NCI-H1105 (cell line): ENCODE measurements at regions not wholly inside any gene's neighbourhood (a gene's known extent, or its start where the extent isn't known, plus 50 kb on each side); places are given as distances from the start of the nearest gene placed in this dataset.

Experiments used
- DNase-seq: peaks from one replicate; lab custom pipeline; 2025; lab: John Stamatoyannopoulos, UW

DNA sequence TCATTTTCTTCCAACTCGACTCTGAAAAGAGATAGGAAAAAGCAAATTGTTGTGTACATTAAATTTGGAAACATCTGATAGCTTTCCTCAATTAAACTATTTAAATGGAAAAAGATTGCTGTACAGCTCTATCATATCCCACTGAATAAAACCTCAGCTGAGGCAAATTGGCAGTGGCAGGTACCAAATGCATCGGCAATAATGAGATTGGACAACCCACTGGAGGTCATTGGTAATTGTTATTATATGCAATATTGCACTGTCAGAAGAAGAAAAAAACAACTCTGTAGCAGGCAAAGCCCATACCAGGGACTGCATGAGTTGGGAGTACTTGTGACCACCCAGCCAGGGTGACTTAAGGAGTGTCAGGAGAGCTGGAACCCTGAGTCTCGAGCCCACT, 291.6 kb upstream of the SKOR2 start:
- DNase-seq, result no peak

DNA sequence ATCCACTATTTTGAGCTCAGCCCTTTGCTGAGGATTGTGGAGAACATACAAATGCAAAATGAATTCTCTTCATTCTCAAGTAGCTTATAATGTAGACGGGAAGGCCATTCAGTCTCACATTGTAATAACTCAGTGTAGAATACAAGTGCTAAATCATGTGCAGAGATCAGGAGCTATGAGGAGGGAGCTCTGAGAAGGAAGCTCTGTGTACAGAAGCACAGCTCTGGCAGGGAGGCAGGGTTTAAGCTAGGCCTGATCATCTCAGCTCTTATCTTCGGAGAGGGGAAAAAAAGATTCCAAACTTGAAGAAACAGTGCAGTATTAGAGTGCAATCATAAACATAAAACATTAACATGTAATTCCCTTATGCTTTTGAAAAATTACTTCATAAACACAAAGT, 291.1 kb upstream of the SKOR2 start:
- no peak for DNase-seq

DNA sequence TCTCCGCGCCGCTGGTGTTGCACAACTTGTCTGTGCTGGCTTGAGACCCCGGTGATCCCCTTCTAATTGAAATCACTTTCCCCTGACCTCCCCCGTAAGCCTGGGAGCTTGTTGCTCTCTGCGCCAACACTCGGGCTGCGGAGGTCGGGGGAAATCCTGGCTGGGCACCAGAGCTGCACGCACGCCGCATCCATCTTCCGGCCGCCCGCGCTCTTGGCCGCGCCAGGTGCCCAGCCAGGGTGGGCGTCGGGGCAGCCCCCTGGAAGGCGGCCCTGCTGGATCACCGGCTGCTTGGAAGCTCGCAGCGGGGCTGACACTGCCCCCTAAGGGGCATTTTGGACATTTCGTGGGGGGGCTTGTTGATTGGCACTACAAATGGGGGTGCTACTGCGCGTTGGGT, 280.3 kb upstream of the SKOR2 start:
- no peak for DNase-seq

DNA sequence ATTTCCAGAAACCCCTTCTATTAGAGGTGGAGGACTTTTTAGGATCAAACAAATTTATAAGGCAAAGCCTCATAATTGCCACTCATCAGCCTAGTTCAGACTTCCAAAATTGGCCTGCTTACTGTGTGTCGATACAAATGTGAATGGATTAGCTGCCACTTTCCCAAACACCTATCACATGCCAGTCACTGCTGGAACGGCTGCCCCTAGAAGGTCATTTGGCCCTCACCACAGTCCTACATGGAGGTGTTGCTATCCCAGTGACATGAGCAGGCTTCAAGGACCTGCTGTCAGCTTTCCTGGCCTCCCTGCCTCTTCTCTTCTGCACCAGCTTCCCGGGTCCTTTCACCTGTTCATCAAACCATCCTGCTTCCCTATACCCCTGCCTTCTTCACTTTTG, 279.2 kb upstream of the SKOR2 start:
- no peak for DNase-seq

DNA sequence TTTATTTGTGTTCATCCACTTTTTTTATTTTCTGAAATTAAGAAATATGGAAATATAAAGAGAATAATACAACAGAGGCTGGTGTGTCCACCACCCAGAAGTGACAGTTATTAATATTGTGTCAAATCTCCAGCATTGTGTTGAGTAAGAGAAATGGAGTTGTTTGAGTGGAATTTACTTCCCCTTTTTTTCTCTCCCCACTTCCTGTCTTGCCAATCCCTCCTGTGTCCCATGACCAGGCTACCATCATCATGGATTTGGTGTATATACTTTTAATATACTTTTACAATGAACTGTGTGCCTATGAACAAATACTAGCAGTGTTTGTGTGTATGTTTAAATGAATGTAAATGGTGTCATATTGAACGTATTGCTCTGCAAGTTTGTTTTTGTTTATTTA, 276.9 kb upstream of the SKOR2 start:
- no peak for DNase-seq

DNA sequence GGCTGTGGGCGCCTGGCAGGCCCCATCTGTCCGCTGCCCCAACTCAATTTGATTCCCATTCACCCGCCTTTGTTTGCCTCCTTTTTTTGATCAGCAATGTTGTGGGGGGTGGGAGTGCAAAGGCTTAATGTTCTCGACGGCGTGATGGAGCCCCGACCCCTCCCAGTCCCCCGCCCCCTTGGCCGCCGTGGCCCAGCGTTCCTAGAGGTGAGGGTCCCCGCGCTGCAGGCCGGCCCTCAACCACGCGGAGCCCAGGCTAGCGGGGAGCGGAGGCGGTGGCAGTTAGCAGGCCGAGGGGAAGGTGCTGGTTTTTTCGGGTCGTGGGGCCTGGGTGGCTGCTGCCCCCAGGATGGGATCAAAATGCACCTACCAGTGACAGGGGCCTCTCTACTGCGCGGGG, 274.7 kb upstream of the SKOR2 start:
- DNase-seq, result no peak

DNA sequence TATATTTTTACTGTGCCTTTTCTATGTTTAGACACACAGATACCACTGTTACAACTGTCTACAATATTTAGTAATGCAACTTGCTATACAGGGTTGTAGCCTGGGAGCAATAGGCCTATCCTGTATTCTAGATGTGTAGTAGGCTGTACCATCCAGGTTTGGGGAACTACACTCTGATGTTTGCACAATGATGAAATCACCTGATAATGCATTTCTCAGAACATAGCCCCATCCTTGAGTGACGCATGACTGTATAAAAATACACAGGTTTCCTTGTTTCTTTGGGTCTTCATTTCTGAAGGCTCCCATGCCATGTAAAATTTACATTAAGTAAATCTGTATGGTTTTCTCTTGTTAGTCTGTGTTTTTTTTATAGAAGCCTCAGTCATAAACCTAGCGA, 270.9 kb upstream of the SKOR2 start:
- no peak for DNase-seq

DNA sequence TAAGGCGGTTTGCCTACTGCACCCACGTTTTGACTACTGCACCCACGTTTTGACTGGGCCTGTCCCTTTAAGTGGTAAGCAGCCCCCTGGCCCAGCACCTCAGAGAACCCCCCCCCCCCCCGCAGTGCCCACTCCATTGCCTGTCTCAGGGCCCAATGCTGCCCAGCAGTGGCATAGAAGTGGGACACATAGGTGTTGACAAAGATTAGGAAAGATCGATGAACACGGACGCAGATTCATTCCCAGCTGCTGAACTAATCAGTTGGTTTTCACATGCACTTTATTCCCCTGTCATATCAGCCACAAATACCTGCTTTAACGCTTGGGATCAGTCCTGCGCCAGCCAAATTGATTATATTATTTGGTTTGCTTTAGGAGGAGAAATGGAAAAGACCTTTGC, 268.8 kb upstream of the SKOR2 start:
- no peak for DNase-seq

DNA sequence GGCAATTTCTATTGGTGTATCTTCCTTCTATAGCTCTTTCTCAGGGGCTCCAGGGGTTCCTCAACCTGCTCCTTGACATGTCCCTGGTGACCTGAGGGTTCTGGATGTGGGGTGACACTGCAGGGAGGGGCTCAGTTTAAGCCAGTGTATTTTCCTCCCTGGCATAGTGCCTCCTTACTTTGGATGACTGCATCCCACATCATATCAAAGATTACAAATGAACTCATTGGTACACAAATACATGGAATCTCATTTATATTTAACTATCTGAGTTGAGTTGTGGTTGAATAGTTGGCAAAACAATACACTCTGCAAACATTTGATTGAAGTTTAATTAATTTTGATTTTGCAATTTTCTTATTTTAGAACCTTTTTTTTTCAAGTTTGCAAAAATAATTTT, 268.2 kb upstream of the SKOR2 start:
- DNase-seq, result no peak

DNA sequence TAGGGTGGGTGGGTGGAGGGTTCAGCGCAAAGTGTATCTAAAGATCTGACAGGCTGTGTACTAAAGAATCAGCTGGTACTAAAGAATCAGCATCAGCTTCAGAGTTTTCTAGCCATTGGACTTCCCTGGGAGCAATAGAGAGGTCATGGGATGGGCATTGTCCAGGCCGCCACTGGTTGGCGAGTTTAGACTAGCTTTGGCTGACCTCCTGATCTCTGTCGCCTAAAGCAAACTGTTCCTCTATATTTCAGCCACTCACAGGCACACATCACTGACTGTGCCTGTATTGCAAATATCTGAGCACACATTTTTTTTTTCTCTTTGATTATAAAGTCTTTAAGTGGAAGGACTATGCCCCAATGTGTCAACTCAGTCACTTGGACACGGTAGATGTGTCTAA, 267.8 kb upstream of the SKOR2 start:
- no peak for DNase-seq

DNA sequence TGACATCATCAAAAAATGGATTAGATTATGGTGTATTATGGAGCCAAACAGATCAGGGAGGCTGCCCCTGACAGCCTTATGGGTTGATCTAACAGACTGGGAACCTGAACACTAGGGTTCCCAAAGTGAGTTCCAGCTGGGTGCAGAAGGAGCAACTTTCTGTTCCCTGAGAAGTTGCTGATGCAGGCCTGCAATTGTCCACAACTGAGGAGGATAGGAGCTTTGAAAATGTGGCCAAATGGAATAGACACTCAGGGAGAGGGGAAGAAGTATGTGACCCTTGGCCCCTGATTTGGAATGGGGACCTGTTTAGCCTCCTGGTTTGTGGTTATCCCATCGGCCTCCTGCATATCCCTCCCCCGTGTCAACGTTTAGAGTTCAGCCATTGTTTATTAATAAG, 262.2 kb upstream of the SKOR2 start:
- DNase-seq, result no peak

DNA sequence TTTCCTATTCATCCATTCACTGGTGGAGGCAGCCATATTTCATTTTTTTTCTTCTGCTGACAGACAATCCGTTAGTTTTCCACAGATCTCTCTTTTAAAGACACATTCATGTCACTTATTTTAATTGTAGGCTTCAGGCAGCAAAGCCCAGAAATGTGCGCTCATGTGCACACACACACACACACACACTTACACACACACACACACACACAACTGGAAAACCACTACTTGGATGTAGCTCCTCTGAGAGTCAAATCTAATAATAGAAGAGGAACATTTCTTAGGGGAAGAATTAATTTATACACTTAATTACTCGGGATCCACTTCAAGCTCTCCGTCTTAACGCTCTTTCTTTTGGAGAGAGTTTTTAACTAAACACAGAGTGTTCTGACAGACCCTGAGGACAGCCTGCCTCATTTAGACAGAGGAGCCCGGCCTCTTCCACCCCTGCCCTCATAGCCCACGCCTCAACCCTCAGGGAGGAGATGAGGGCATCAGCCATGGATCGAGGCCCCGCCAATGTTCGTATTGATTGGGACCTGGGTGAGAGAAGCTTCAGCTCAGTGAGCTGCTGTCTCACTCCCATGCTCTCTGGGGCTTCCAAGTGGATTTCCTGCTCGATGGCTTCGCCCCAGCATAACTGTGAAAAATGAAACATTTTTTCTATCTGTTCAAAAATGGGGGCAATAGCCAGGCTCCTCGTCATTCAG, 261.4 kb upstream of the SKOR2 start:
- DNase-seq, result no peak

DNA sequence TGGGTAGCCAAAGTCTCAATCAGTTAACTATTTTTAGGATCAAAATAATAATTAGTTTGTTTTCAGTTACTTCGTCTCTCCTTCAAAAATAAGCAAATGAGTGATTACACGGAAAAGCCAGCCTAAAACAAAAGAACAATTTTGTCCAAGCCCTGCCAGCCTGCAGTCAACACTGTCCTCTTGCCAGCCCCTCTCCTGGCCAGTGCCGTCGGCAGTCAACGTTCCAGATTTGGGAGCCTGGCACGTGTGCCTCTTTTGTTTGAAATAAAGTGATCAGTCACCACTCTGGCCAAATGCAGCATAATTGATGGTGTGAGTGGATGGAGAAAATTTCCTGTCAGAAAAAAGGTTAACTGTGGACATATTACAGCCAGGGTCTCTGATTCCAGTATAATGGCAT, 260.6 kb upstream of the SKOR2 start:
- no peak for DNase-seq

DNA sequence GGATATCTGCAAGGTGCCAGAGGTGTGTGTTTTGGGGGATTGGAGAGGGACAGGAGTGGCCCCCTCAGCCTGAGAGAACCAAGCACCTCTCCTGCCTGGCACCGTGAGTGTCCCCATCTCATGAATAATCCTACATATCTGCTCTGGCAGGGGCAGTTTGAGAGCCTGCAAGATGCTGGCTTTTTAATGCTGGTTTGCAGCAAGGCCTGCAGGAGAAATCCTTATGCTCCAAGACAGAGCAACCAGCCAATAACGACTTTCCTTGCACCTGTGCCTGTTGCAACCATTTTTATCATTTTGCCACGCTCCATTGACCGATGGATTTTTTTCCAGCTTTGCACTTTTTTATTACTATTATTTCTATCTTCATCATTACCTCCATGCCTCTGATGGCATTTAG, 259.4 kb upstream of the SKOR2 start:
- DNase-seq, result no peak

DNA sequence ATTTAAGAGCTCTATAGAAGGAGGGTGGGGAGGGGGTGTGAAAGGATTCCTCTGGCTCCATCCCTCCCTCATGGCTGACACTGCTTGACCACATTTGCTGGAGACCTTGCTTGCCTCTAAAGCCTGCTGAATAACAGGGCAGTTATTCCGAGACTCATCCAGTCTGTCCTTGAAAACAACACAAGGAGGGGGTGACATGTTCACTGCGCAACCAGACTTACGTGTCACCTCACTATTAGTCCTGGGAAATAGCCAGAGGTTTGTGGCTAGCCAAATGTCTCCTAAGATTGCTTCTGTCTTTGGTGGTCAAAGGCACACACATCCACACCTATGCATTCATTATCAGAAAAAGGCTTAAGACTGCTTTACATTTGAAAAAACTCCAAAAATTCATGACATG, 256.2 kb upstream of the SKOR2 start:
- DNase-seq, result no peak

DNA sequence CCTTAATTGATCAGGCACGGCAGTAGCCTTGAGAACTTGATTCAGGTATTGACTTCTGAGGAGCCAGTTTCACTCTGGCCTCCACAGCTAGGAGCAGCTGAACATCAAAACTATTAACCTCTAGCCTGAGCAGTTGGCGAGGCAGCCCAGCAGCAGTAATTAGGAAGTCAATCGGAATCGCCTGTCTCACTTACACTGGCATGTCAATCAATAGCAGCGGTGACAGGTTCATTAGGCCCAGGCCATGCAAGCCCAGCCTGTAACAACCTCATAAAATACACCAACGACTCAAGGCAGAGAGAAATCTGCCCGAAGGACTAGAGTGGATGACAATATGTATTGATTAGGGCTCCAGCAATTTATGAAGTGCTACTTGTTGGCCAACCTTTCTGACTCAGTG, 255.4 kb upstream of the SKOR2 start:
- no peak for DNase-seq

DNA sequence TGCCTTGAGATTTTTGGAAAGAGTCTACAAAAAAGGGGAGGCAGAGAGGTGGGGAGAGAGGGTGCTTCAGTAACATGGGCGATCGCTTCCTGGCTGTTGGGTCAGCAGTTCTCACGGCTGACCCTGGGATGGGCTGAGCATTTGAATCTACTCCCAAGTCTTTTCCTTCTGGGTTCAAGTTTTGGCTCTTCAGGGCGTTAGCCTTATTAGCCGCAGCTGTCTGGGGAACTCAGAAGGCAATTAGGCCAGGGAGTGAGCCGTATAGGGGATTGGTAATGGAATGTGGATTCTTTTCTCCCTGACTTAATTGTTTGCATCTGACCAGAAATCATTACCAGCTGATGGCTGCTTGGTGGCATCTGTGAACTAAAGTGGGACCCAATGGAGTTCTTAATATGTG, 250.5 kb upstream of the SKOR2 start:
- DNase-seq, result no peak

DNA sequence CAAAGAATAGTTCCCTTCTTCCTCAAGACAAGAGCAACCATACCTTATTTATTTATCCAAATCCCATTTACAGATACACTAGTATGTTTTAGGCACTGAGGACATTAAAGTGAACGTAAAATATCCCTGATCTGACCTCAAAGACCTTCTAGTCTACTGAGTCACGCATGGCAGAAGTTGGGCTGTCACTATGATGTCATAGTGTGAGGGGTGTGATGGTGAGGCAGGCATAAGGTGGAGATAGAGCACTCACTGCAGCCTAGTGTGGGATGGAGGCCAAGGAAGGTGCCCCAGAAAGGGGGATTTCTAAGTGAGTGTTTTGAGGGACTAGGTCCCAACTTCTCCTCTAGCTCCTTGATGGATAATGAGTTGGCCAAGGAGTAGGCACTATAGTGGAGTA, 249.5 kb upstream of the SKOR2 start:
- DNase-seq, result no peak

DNA sequence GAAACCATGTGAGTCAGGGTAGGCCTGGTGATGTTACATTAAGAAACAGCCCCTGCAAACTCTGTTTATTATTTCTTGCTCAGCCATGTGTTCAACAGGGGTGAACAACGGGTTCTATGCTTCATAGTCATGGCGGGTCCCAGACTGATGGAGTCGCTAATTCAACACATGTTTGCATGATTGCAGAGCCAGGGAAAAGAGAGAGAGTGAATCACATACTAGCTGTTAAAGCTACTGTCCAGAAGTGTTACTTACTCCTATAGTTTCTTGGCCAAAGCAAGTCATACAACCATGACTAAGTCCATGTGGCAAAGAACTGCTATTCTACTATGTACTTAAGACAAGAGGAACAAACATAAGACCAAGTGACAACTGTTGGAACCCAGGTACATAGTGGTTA, 241.2 kb upstream of the SKOR2 start:
- DNase-seq, result no peak

DNA sequence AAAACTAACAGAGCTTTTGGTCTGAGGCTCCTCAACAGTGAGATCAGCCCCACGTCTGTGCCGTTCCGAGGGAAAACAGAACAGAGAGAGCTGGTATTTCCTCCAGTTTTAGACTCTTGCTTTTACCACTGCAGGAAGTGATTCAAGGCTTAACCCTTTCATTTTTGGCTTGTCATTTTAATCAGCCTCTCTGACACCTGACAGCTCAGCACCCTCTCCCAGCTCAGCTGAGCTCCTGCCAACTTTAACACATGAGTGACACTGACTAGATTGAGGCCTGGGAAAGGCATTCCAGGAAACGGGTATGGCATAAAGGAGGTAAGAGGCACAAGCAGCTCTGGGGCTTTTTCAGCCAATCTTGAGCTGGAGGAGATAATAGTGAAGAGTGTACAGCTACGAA, 239.4 kb upstream of the SKOR2 start:
- no peak for DNase-seq

DNA sequence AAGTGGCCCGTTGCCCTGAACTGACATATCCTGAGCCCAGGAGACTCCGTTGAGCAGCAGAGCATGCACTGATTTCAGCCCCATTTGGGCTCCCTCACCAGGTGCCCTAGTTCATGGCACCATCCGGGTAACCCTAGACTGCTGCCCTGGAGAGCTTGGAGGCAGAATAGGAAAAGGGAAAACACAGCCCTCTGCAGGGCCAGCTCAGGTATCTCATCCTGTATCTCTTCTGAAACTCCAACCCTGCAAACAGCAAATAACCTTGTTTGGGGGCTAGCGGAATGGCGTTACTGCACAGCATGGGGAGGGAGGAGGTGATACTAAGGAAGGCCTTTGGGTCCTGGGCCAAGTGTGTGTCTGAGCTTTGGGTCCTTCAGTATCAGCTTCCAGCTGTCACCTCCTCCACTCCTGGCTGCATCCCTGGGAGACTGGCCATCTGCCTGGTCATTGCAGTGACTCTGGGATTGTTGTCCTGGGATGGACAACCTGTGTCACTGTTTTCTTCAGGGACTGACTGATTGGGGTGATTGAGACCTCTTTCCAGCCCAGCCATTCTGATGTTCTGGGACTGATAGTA, 233.8 kb upstream of the SKOR2 start:
- DNase-seq, result no peak

DNA sequence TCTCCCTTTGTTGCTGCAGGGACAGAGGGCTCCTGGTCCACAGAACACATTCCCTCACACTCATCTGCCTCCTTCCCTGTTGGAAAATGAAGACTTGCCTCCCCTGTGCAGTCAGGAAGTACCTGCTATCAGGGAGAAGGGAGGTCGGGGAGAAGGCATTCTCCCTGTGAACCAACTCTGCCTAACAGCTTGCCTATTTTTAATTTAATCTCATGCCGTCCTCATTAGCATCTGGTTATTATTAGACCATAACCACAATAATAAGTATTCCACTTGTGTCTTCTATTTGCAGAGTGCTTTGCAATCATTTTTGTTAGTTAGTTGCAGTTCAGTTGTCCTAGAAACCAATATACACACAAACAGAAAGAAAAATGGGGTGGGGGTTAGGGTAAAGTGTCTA, 232.6 kb upstream of the SKOR2 start:
- DNase-seq, result no peak

DNA sequence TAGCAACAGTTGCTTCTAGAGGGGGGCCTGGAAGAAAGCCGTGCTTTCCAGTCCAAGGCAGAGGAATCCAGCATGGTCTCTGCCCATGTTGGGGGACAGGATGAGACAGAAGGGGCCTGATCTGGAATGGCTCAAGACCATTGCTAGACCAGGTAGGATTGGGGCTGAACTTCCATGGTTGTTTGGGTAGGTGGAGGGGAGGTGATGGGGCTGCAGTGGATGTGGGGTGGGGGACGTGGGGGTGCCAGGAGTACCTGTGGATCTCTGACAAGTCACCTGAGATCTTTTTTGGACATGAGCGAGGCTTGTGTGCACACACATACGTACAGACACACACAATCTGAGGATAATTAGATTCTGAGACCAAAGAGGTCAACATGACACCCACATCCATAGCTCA, 228.7 kb upstream of the SKOR2 start:
- no peak for DNase-seq

DNA sequence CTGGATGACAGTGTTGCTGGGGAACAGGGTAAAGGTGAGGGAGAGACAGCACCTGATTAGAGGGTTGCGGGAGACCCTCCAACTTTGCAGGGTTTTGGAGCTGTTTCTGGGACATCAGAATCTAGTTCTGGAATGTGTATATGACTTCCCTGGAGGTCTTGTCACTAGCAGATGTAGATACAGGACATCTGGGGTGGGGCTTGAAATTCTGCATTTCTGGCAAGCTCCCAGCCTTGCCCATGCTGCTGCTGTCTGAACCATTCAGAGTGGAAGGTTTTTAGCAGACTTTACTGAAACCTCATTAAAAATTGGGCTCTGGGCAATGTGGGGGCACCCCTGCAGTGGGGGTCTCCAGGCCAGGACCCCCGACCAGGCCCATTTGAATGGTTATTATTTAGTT, 220.3 kb upstream of the SKOR2 start:
- no peak for DNase-seq

DNA sequence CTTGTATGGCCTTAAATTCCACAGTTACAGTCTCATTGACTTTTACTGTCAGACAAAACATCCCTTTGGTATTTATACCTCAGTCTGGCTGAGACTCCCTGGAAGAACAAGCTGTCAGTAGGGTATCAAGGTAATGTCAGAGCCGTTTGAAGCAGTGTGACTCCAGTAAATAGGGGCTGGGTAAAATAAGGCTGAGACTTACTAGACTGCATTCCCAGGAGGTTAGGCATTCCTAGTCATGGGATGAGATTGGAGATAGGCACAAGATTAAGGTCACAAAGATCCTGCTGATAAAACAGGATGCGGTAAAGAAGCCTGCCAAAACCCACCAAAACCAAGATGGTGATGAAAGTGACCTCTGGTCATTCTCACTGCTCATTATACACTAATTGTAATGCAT, 219.5 kb upstream of the SKOR2 start:
- no peak for DNase-seq
